A549 (cell line): ENCODE measurements at regions not wholly inside any gene's neighbourhood (a gene's known extent, or its start where the extent isn't known, plus 50 kb on each side); places are given as distances from the start of the nearest gene placed in this dataset.

Experiments
- CTCF ChIP-seq: fragments of >200 bp; sonication (Bioruptor Twin); formaldehyde crosslinking; IDR thresholded peaks from 3 replicates; pipeline ENCODE4 v1.5.1; 2016
- ESRRA ChIP-seq: fragments of 150-350 bp; IDR thresholded peaks from 2 replicates; pipeline ENCODE4 v1.6.1; 2014; ENCODE audit warnings: mild to moderate bottlenecking, low read length, borderline replicate concordance
- JUNB ChIP-seq: fragments of >200 bp; sonication (Bioruptor Twin); formaldehyde crosslinking; IDR thresholded peaks from 2 replicates; pipeline ENCODE4 v1.6.1; 2016
- NR3C1 ChIP-seq: fragments of >200 bp; sonication (Bioruptor Twin); formaldehyde crosslinking; IDR thresholded peaks from 3 replicates; pipeline ENCODE4 v1.6.1; 2017
- POLR2A ChIP-seq: IDR thresholded peaks from 2 replicates; pipeline ENCODE4 v1.6.1; 2012; ENCODE audit warnings: mild to moderate bottlenecking, low read length
- RCOR1 ChIP-seq: fragments of 150-350 bp; IDR thresholded peaks from 2 replicates; pipeline ENCODE4 v1.6.1; 2014; ENCODE audit warnings: antibody characterized with exemption, low read length, low read depth
- USF2 ChIP-seq: fragments of 450-650 bp; IDR thresholded peaks from 2 replicates; pipeline ENCODE4 v1.6.1; 2014; ENCODE audit warnings: antibody characterized with exemption
- ZFP36 ChIP-seq: fragments of 450-650 bp; IDR thresholded peaks from 2 replicates; pipeline ENCODE4 v1.6.1; 2014; ENCODE audit warnings: borderline replicate concordance; ENCODE audit not compliant: partially characterized antibody

- no peak for TF ChIP-seq JUNB
- TF ChIP-seq CTCF = no peak
- TF ChIP-seq ESRRA = no peak
- no peak for TF ChIP-seq USF2
- no peak for TF ChIP-seq NR3C1
- no peak for TF ChIP-seq RCOR1
- TF ChIP-seq ZFP36 = no peak
- TF ChIP-seq POLR2A = no peak
These were observed 165.9 kb downstream of the KTN1 start for GRCh38 chr14:55745906-55746305.
